GM18909 (cell line): ENCODE measurements at regions not wholly inside any gene's neighbourhood (a gene's known extent, or its start where the extent isn't known, plus 50 kb on each side); places are given as distances from the start of the nearest gene placed in this dataset.
"Not testable (repeated sequence)": the region's sequence is repeated elsewhere in the genome, so short reads cannot be mapped to it uniquely, and the experiment has no call there.

Source experiments
- ATAC-seq: cut with Tn5 transposase; IDR thresholded peaks from one replicate; pipeline ENCODE4 v1.9.1; 2021; ENCODE audit warnings: mild to moderate bottlenecking; ENCODE audit not compliant: unreplicated experiment, poor library complexity

GRCh38 chr14:106500571-106500970 is 974.2 kb downstream of the TMEM121 start:
- no peak for ATAC-seq

GRCh38 chr14:106501898-106502297 is 975.5 kb downstream of the TMEM121 start:
- ATAC-seq, result no peak

GRCh38 chr14:106505366-106505765 is 979.0 kb downstream of the TMEM121 start:
- ATAC-seq, result no peak

- ATAC-seq, result no peak
These were observed 980.5 kb downstream of the TMEM121 start for GRCh38 chr14:106506881-106507305.

GRCh38 chr14:106507354-106507753 is 981.0 kb downstream of the TMEM121 start:
- no peak for ATAC-seq

GRCh38 chr14:106508216-106508615 is 981.8 kb downstream of the TMEM121 start:
- no peak for ATAC-seq

GRCh38 chr14:106509176-106509575 is 982.8 kb downstream of the TMEM121 start:
- ATAC-seq, result no peak

- ATAC-seq, result no peak
These were observed 983.4 kb downstream of the TMEM121 start for GRCh38 chr14:106509807-106510206.

- ATAC-seq, result no peak
These were observed 984.8 kb downstream of the TMEM121 start for GRCh38 chr14:106511006-106511799.

GRCh38 chr14:106511800-106512198 is 985.4 kb downstream of the TMEM121 start:
- no peak for ATAC-seq

- ATAC-seq, result no peak
These were observed 986.9 kb downstream of the TMEM121 start for GRCh38 chr14:106513302-106513701.

GRCh38 chr14:106518054-106518943 is 991.9 kb downstream of the TMEM121 start:
- ATAC-seq, result no peak

- ATAC-seq, result not testable (repeated sequence)
These were observed 995.7 kb downstream of the TMEM121 start for GRCh38 chr14:106522118-106522517.

- no peak for ATAC-seq
These were observed 996.6 kb downstream of the TMEM121 start for GRCh38 chr14:106522990-106523389.

GRCh38 chr14:106528717-106529116 is 1002.3 kb downstream of the TMEM121 start:
- no peak for ATAC-seq

GRCh38 chr14:106530031-106530422 is 1003.6 kb downstream of the TMEM121 start:
- ATAC-seq, result no peak

GRCh38 chr14:106530423-106531107 is 1004.2 kb downstream of the TMEM121 start:
- peak; percentile 62 for ATAC-seq

- not testable (repeated sequence) for ATAC-seq
These were observed 1011.2 kb downstream of the TMEM121 start for GRCh38 chr14:106537597-106537996.

GRCh38 chr14:106538201-106538600 is 1011.8 kb downstream of the TMEM121 start:
- no peak for ATAC-seq

- no peak for ATAC-seq
These were observed 1021.5 kb downstream of the TMEM121 start for GRCh38 chr14:106547735-106548434.
